AG04450 (cell line): ENCODE measurements at regions not wholly inside any gene's neighbourhood (a gene's known extent, or its start where the extent isn't known, plus 50 kb on each side); places are given as distances from the start of the nearest gene placed in this dataset. TPM values are rescaled to one million over a fixed set of nuclear protein-coding genes. Genes with fewer than 3 reads are reported as not detected.
"Not testable (repeated sequence)": the region's sequence is repeated elsewhere in the genome, so short reads cannot be mapped to it uniquely, and the experiment has no call there.

ENCODE experiments used
- CTCF ChIA-PET: fragments of 300-600, 350-600 bp; formaldehyde crosslinking; extraction: SDS; loops from one replicate; lab custom pipeline; 2022; ENCODE audit warnings: antibody characterized with exemption, inconsistent platforms; lab: Charles Lee
- POLR2A ChIA-PET: fragments of 350-600 bp; formaldehyde crosslinking; extraction: SDS; loops from one replicate; lab custom pipeline; 2021; ENCODE audit warnings: antibody characterized with exemption, inconsistent platforms; lab: Yijun Ruan, JAX
- DNase-seq: peaks from one replicate; pipeline ENCODE4 v3.0.0-alpha.2; 2011; ENCODE audit warnings: low read depth, low spot score
- H3K27ac ChIP-seq: one replicate; pipeline ENCODE4 v1.5.1; 2012; ENCODE audit warnings: low read depth, low read length, control low read depth
- H3K27me3 ChIP-seq: one replicate; pipeline ENCODE4 v1.6.0; 2012; ENCODE audit warnings: low read length; ENCODE audit not compliant: control insufficient read depth, insufficient read depth
- H3K4me3 ChIP-seq: 2 replicates; pipeline ENCODE4 v1.5.1; 2011; ENCODE audit warnings: mild to moderate bottlenecking, low read depth, low read length, control low read depth
- H3K9me3 ChIP-seq: 2 replicates; pipeline ENCODE4 v1.5.1; 2012; ENCODE audit warnings: low read length; ENCODE audit not compliant: control insufficient read depth, insufficient read depth
- CTCF ChIP-seq: IDR thresholded peaks from 2 replicates; pipeline ENCODE4 v1.5.1; 2011; ENCODE audit warnings: low read depth, low read length, control low read depth, inconsistent platforms
- small RNA-seq: library from RNA; depleted of rRNA; stranded (forward); fragments of <200 nt; gene quantifications from one replicate; pipeline ENCODE3, GENCODE V24; 2012; ENCODE audit warnings: low read depth; ENCODE audit not compliant: insufficient read length

- no peak overlapping the region for H3K27ac ChIP-seq
- CTCF ChIA-PET = no interaction called here
- peaks cover 27% of the 10 kb centered on the region for H3K9me3 ChIP-seq
- POLR2A ChIA-PET = no interaction called here
- no peak for TF ChIP-seq CTCF
- H3K27me3 ChIP-seq = no peaks in the 10 kb centered on the region
- no peak for DNase-seq
- no peak overlapping the region for H3K4me3 ChIP-seq
Observed at GRCh38 chr4:9716093-9716492, 65.3 kb upstream of the DRD5 start.

- POLR2A ChIA-PET, H3K27ac ChIP-seq, CTCF ChIA-PET, DNase-seq, H3K27me3 ChIP-seq, H3K4me3 ChIP-seq: not testable (repeated sequence)
- H3K9me3 ChIP-seq = peaks cover 22% of the 10 kb centered on the region
Observed at GRCh38 chr4:9718246-9718939, 63.0 kb upstream of the DRD5 start.

- H3K27me3 ChIP-seq, POLR2A ChIA-PET, H3K4me3 ChIP-seq, DNase-seq, H3K27ac ChIP-seq, CTCF ChIA-PET: not testable (repeated sequence)
- H3K9me3 ChIP-seq = peaks cover 29% of the 10 kb centered on the region
Observed at GRCh38 chr4:9722131-9722530, 59.3 kb upstream of the DRD5 start.

Small RNA genes in the stretch of these regions (small RNA-seq; reads per million reads assigned to genes)
- gene MIR548I2 = not detected
- gene RF00017 = not detected
- gene SNRPCP13 = not detected
